Erythroblast (primary cell): ENCODE measurements at regions not wholly inside any gene's neighbourhood (a gene's known extent, or its start where the extent isn't known, plus 50 kb on each side); places are given as distances from the start of the nearest gene placed in this dataset.

Source experiments
- GATA1 ChIP-seq: IDR thresholded peaks from 2 replicates; pipeline ENCODE4 v1.6.1; 2011; ENCODE audit warnings: low read depth, mild to moderate bottlenecking, control low read depth, low read length, moderate library complexity
- POLR2A ChIP-seq: IDR thresholded peaks from 2 replicates; pipeline ENCODE4 v1.6.1; 2011; ENCODE audit warnings: mild to moderate bottlenecking, low read length

DNA sequence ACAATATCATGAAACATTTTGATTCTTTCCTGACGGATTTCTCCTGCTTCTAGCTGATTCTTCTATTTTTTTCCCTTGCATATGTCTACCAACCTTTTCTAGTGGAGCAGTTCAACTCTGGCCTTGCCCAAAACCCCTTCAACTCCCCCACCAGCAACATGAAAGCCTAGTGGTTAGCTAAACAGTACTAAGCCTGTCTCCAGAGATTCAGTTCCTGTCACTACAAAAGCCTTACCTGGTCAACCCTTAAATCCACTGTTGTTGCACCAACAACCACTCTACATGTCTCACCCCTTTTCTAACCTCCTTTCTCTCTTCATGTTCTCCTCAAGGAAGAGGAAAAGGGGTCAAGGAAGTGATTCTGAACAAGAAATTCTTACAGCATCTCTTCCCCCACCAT lies 74.8 kb upstream of the PIK3R1 start:
- TF ChIP-seq POLR2A: no peak
- no peak for TF ChIP-seq GATA1
